ENCODE measurements at regions not wholly inside any gene's neighbourhood (a gene's known extent, or its start where the extent isn't known, plus 50 kb on each side); places are given as distances from the start of the nearest gene placed in this dataset.

DNA sequence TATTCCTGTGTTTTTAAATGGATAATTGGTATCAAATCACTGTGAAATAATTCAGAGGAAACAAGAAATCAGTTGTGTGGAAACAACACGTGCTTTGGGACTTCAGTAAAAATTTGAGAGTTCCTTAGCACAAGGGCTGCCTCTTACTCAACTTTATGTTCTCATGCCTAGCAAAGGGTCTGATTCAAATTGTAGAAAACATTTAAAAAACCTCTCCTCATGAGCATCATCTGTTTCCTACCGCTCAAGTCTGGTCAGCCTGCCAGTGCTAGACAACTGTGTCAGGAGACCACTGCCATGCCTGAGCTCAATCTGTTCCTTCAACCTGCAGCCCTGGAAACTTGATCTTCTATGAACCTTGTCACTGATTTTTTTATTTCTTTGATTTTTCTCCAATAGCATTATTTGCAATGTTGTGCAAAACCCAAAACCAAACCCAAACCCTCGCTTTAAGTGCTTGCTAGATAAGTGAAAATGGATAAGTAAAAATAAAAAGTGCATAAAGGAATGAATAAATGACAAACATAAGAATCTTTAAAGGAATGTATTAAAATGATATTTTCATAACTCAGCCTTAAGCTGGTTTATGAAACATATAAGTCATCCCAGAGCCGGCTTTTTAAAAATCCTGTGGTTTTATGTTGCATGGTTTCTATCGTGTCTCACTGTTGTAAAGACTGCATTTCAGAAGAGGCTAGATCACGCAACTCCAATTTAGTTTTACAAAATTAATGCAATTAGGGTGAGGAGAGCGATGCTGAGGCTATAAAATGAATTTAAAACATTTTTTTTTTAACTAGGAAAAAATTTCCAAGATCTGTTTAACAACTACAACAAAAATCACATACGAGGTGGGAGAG, 361.2 kb upstream of the PDE3A start:
- ChIA-PET CTCF (ENCODE audit: low intra/inter-chr PET ratio) (no interaction called here), POLR2A (no interaction called here)
- ATAC-seq = no peak
- Histone ChIP-seq H3K9me3 (replicated peaks; ENCODE audit: control insufficient read depth, insufficient read depth, low read depth, low read length) (no peaks in the 10 kb centered on the region), H3K27ac (ENCODE audit: extremely low read depth, low read depth, low read length) (no peak overlapping the region), H3K79me2 (ENCODE audit: control insufficient read depth, insufficient read depth, low read length) (no peaks in the 10 kb centered on the region), H3K4me1 (replicated peaks in 1 of 2; ENCODE audit: control insufficient read depth in 2 of 2, insufficient read depth in 2 of 2, low read length in 2 of 2) (no peaks in the 10 kb centered on the region), H3K27me3 (ENCODE audit: control insufficient read depth in 2 of 2, insufficient read depth in 2 of 2, low read length in 2 of 2) (no peaks in the 10 kb centered on the region), H4K20me1 (replicated peaks; ENCODE audit: control insufficient read depth, insufficient read depth, low read length) (no peaks in the 10 kb centered on the region), H3K36me3 (ENCODE audit: control insufficient read depth, insufficient read depth, low read length) (no peaks in the 10 kb centered on the region), H2AFZ (ENCODE audit: low read depth, low read length) (no peak overlapping the region), H3K9me1 (ENCODE audit: control insufficient read depth, insufficient read depth, low read length) (no peaks in the 10 kb centered on the region), H3K4me3 (no peak overlapping the region), H3K9ac (ENCODE audit: insufficient read depth in 1 of 2, low read depth in 2 of 2, low read length in 2 of 2) (no peak overlapping the region), H3K4me2 (ENCODE audit: insufficient read depth, low read length) (no peak overlapping the region)
- no peak for TF ChIP-seq ZNF431 (CRISPR knock-in tag; IDR thresholded peaks at IDR 0.05)
- TF ChIP-seq, protein P1, sequence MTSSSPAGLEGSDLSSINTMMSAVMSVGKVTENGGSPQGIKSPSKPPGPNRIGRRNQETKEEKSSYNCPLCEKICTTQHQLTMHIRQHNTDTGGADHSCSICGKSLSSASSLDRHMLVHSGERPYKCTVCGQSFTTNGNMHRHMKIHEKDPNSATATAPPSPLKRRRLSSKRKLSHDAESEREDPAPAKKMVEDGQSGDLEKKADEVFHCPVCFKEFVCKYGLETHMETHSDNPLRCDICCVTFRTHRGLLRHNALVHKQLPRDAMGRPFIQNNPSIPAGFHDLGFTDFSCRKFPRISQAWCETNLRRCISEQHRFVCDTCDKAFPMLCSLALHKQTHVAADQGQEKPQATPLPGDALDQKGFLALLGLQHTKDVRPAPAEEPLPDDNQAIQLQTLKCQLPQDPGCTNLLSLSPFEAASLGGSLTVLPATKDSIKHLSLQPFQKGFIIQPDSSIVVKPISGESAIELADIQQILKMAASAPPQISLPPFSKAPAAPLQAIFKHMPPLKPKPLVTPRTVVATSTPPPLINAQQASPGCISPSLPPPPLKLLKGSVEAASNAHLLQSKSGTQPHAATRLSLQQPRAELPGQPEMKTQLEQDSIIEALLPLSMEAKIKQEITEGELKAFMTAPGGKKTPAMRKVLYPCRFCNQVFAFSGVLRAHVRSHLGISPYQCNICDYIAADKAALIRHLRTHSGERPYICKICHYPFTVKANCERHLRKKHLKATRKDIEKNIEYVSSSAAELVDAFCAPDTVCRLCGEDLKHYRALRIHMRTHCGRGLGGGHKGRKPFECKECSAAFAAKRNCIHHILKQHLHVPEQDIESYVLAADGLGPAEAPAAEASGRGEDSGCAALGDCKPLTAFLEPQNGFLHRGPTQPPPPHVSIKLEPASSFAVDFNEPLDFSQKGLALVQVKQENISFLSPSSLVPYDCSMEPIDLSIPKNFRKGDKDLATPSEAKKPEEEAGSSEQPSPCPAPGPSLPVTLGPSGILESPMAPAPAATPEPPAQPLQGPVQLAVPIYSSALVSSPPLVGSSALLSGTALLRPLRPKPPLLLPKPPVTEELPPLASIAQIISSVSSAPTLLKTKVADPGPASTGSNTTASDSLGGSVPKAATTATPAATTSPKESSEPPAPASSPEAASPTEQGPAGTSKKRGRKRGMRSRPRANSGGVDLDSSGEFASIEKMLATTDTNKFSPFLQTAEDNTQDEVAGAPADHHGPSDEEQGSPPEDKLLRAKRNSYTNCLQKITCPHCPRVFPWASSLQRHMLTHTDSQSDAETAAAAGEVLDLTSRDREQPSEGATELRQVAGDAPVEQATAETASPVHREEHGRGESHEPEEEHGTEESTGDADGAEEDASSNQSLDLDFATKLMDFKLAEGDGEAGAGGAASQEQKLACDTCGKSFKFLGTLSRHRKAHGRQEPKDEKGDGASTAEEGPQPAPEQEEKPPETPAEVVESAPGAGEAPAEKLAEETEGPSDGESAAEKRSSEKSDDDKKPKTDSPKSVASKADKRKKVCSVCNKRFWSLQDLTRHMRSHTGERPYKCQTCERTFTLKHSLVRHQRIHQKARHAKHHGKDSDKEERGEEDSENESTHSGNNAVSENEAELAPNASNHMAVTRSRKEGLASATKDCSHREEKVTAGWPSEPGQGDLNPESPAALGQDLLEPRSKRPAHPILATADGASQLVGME (CRISPR knock-in tag; IDR thresholded peaks at IDR 0.05) = no peak
- TF ChIP-seq FOXJ3 (CRISPR knock-in tag; IDR thresholded peaks at IDR 0.05) = no peak
- no peak for TF ChIP-seq SREBF2 (CRISPR knock-in tag; IDR thresholded peaks at IDR 0.05)
- BruUV-seq (replicated peaks) = no TSS peak
- 0% methylated on average over 7 of the region's 8 CpGs for WGBS (ENCODE audit: insufficient coverage, low coverage, missing lambda C conversion rate)
- intact Hi-C loops (cut with micrococcal nuclease) (no loop called here), in situ Hi-C loops (cut with MboI) (no loop called here)
- no peak for DNase-seq (ENCODE audit: extremely low read depth in 1 of 4, low spot score in 3 of 4)
- no peak for FAIRE-seq

Measured in K562 (cell line).